HEK293 (cell line): ENCODE measurements at regions not wholly inside any gene's neighbourhood (a gene's known extent, or its start where the extent isn't known, plus 50 kb on each side); places are given as distances from the start of the nearest gene placed in this dataset.

Experiments
- TCF7L2 ChIP-seq: IDR thresholded peaks from 2 replicates; pipeline ENCODE4 v1.6.1; 2011; ENCODE audit warnings: low read depth, mild to moderate bottlenecking, inconsistent platforms, low read length, moderate library complexity, borderline replicate concordance
- ZBTB1 ChIP-seq: fragments of 450-650 bp; formaldehyde crosslinking; IDR thresholded peaks from 2 replicates; pipeline ENCODE4 v1.5.1; 2016; ENCODE audit warnings: missing biosample characterization, missing genetic modification characterization
- ZFHX2 ChIP-seq: fragments of 450-650 bp; formaldehyde crosslinking; conservative IDR thresholded peaks from 2 replicates; pipeline ENCODE4 v1.5.1; 2016; ENCODE audit warnings: missing biosample characterization, missing genetic modification characterization
- ZFP3 ChIP-seq: fragments of 450-650 bp; formaldehyde crosslinking; IDR thresholded peaks from 2 replicates; pipeline ENCODE4 v1.5.1; 2016; ENCODE audit warnings: low read depth, missing biosample characterization, missing genetic modification characterization
- ZNF138 ChIP-seq: fragments of 450-650 bp; formaldehyde crosslinking; IDR thresholded peaks from 2 replicates; pipeline ENCODE4 v1.5.1; 2016; ENCODE audit warnings: missing biosample characterization, missing genetic modification characterization, borderline replicate concordance
- ZNF274 ChIP-seq, 2 experiments: fragments of 200-500 bp in 1 of 2; fragments of 450-650 bp in 1 of 2; sonication (Bioruptor generic) in 1 of 2; formaldehyde crosslinking in 1 of 2; IDR thresholded peaks; 2 replicates each; pipeline versions ENCODE4 v1.5.1 to v1.6.1; 2014 to 2016; ENCODE audit warnings: borderline replicate concordance in 1 of 2, inconsistent platforms in 1 of 2, low read length in 1 of 2, missing biosample characterization in 1 of 2, missing genetic modification characterization in 1 of 2
- ZNF324 ChIP-seq: fragments of 450-650 bp; formaldehyde crosslinking; IDR thresholded peaks from 2 replicates; pipeline ENCODE4 v1.5.1; 2016; ENCODE audit warnings: missing biosample characterization, missing genetic modification characterization
- ZNF501 ChIP-seq: fragments of 450-650 bp; formaldehyde crosslinking; IDR thresholded peaks from 2 replicates; pipeline ENCODE4 v1.5.1; 2016; ENCODE audit warnings: missing biosample characterization, missing genetic modification characterization
- ZNF626 ChIP-seq: fragments of 450-650 bp; sonication (Bioruptor Pico); formaldehyde crosslinking; IDR thresholded peaks from 2 replicates; pipeline ENCODE4 v1.5.1; 2018; ENCODE audit warnings: missing biosample characterization, missing genetic modification characterization, inconsistent platforms
- TF ChIP-seq, protein P1 (sequence below): fragments of 450-650 bp; formaldehyde crosslinking; IDR thresholded peaks from 2 replicates; pipeline ENCODE4 v1.5.1; 2016; ENCODE audit warnings: missing biosample characterization, missing genetic modification characterization
- TF ChIP-seq, protein P2 (sequence below): fragments of 450-650 bp; formaldehyde crosslinking; IDR thresholded peaks from 2 replicates; pipeline ENCODE4 v1.5.1; 2016; ENCODE audit warnings: missing biosample characterization, missing genetic modification characterization
- TF ChIP-seq, protein P3 (sequence below): sonication (generic); formaldehyde crosslinking; IDR thresholded peaks from 2 replicates; pipeline ENCODE4 v1.8.1; 2022; ENCODE audit warnings: mild to moderate bottlenecking, moderate library complexity, missing genetic modification reagents

DNA sequence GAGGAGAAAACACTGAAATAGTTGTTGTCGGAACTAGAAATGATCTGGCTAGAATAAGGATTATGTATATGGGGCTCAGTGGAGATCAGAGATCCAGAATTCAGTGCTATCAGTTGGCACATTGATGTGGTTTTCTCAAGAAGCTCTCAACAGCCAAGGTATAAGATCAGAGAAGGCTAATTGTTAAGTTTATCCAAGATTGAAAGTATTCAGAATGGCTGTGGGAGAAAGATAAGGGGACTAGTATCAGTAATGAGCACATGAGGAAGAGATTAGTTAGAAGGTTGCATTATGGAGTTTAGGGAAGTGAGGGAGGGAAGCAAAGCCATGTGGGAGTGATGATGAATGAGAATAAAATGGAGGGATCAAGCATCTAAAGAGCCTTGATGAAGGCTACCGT lies 128.1 kb upstream of the MIS18BP1 start:
- TF ChIP-seq ZNF626 (no peak), ZNF274 (IDR thresholded peaks at IDR 0.05; ENCODE audit: low read length) (no peak), ZNF274 (tag by site-specific recombination; IDR thresholded peaks at IDR 0.05; ENCODE audit: borderline replicate concordance) (no peak), ZBTB1 (tag by site-specific recombination) (no peak), ZFHX2 (tag by site-specific recombination) (no peak), ZNF324 (tag by site-specific recombination) (no peak), ZFP3 (tag by site-specific recombination) (no peak), ZNF138 (no peak), ZNF501 (no peak), TCF7L2 (no peak)
- TF ChIP-seq, protein P1, sequence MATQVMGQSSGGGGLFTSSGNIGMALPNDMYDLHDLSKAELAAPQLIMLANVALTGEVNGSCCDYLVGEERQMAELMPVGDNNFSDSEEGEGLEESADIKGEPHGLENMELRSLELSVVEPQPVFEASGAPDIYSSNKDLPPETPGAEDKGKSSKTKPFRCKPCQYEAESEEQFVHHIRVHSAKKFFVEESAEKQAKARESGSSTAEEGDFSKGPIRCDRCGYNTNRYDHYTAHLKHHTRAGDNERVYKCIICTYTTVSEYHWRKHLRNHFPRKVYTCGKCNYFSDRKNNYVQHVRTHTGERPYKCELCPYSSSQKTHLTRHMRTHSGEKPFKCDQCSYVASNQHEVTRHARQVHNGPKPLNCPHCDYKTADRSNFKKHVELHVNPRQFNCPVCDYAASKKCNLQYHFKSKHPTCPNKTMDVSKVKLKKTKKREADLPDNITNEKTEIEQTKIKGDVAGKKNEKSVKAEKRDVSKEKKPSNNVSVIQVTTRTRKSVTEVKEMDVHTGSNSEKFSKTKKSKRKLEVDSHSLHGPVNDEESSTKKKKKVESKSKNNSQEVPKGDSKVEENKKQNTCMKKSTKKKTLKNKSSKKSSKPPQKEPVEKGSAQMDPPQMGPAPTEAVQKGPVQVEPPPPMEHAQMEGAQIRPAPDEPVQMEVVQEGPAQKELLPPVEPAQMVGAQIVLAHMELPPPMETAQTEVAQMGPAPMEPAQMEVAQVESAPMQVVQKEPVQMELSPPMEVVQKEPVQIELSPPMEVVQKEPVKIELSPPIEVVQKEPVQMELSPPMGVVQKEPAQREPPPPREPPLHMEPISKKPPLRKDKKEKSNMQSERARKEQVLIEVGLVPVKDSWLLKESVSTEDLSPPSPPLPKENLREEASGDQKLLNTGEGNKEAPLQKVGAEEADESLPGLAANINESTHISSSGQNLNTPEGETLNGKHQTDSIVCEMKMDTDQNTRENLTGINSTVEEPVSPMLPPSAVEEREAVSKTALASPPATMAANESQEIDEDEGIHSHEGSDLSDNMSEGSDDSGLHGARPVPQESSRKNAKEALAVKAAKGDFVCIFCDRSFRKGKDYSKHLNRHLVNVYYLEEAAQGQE (tag by site-specific recombination) = no peak
- TF ChIP-seq, protein P2, sequence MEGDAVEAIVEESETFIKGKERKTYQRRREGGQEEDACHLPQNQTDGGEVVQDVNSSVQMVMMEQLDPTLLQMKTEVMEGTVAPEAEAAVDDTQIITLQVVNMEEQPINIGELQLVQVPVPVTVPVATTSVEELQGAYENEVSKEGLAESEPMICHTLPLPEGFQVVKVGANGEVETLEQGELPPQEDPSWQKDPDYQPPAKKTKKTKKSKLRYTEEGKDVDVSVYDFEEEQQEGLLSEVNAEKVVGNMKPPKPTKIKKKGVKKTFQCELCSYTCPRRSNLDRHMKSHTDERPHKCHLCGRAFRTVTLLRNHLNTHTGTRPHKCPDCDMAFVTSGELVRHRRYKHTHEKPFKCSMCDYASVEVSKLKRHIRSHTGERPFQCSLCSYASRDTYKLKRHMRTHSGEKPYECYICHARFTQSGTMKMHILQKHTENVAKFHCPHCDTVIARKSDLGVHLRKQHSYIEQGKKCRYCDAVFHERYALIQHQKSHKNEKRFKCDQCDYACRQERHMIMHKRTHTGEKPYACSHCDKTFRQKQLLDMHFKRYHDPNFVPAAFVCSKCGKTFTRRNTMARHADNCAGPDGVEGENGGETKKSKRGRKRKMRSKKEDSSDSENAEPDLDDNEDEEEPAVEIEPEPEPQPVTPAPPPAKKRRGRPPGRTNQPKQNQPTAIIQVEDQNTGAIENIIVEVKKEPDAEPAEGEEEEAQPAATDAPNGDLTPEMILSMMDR (tag by site-specific recombination) = no peak
- TF ChIP-seq, protein P3, sequence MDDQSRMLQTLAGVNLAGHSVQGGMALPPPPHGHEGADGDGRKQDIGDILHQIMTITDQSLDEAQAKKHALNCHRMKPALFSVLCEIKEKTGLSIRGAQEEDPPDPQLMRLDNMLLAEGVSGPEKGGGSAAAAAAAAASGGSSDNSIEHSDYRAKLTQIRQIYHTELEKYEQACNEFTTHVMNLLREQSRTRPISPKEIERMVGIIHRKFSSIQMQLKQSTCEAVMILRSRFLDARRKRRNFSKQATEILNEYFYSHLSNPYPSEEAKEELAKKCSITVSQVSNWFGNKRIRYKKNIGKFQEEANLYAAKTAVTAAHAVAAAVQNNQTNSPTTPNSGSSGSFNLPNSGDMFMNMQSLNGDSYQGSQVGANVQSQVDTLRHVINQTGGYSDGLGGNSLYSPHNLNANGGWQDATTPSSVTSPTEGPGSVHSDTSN = no peak
